Endothelial cell of umbilical vein (primary cell): ENCODE measurements at regions not wholly inside any gene's neighbourhood (a gene's known extent, or its start where the extent isn't known, plus 50 kb on each side); places are given as distances from the start of the nearest gene placed in this dataset.

ENCODE experiments used
- BruUV-seq: library from RNA; stranded (reverse); fragments of 400-500 nt; replicated peaks from 2 replicates; lab custom pipeline; 2021; lab: Mats Ljungman, UMichigan
- CTCF ChIA-PET: fragments of 300-600, 350-600 bp; sonication (Branson Sonifier 250); formaldehyde crosslinking; loops from one replicate; lab custom pipeline; 2021; ENCODE audit warnings: antibody characterized with exemption, inconsistent platforms; lab: Charles Lee
- POLR2A ChIA-PET: fragments of 300-600, 350-600 bp; sonication (Branson Sonifier 250); formaldehyde crosslinking; loops from one replicate; lab custom pipeline; 2021; ENCODE audit warnings: antibody characterized with exemption, inconsistent platforms; lab: Charles Lee
- DNase-seq: peaks from one replicate; pipeline ENCODE4 v3.0.0-alpha.2; 2011; ENCODE audit warnings: low read depth, low spot score
- FAIRE-seq: peaks from 2 replicates; lab custom pipeline; 2011; peaks lifted over from hg19 to GRCh38; lab: Jason Lieb, UNC
- H2AFZ ChIP-seq: 2 replicates; pipeline ENCODE4 v1.6.0; 2012; ENCODE audit warnings: low read depth, low read length, control low read depth, inconsistent platforms
- H3K27ac ChIP-seq: 2 replicates; pipeline ENCODE4 v1.5.1; 2011; ENCODE audit warnings: low read depth, mild to moderate bottlenecking, control low read depth, low read length, moderate library complexity; ENCODE audit not compliant: insufficient read depth
- H3K27me3 ChIP-seq, 2 experiments: 2 replicates each; pipeline versions ENCODE4 v1.6.0 to v1.6.1; 2011; ENCODE audit warnings: low read length in 2 of 2, mixed read lengths in 1 of 2; ENCODE audit not compliant: control insufficient read depth in 2 of 2, insufficient read depth in 2 of 2
- H3K36me3 ChIP-seq, 2 experiments: 2 replicates in 1 of 2; 3 replicates in 1 of 2; pipeline ENCODE4 v1.5.1; 2011; ENCODE audit warnings: low read length in 2 of 2, mild to moderate bottlenecking in 1 of 2, moderate library complexity in 1 of 2; ENCODE audit not compliant: control insufficient read depth in 2 of 2, insufficient read depth in 2 of 2; ENCODE audit errors: extremely low read depth in 1 of 2
- H3K4me1 ChIP-seq: 3 replicates; pipeline ENCODE4 v1.5.1; 2011; ENCODE audit warnings: mild to moderate bottlenecking, low read length; ENCODE audit not compliant: control insufficient read depth, insufficient read depth; ENCODE audit errors: extremely low read depth
- H3K4me2 ChIP-seq: 2 replicates; pipeline ENCODE4 v1.6.1; 2011; ENCODE audit warnings: low read length, control low read depth, mixed read lengths; ENCODE audit not compliant: insufficient read depth
- H3K4me3 ChIP-seq, 3 experiments: fragments of 200-600 bp in 1 of 3; sonication (generic), shearing (Covaris generic) in 1 of 3; replicated peaks in 1 of 3; 2 replicates each; pipeline ENCODE4 v1.5.1; 2011 to 2016; ENCODE audit warnings: control low read depth in 3 of 3, low read length in 3 of 3, mild to moderate bottlenecking in 2 of 3, inconsistent platforms in 1 of 3, low read depth in 1 of 3, moderate library complexity in 1 of 3; ENCODE audit not compliant: insufficient read depth in 1 of 3
- H3K79me2 ChIP-seq: 2 replicates; pipeline ENCODE4 v1.6.0; 2012; ENCODE audit warnings: low read length, inconsistent platforms; ENCODE audit not compliant: control insufficient read depth, insufficient read depth
- H3K9ac ChIP-seq: replicated peaks from 2 replicates; pipeline ENCODE3; 2011; ENCODE audit warnings: low read length, control low read depth; ENCODE audit not compliant: insufficient read depth; ENCODE audit errors: extremely low read depth
- H3K9me1 ChIP-seq: replicated peaks from 3 replicates; pipeline ENCODE4 v1.6.0; 2011; ENCODE audit warnings: mild to moderate bottlenecking, low read length; ENCODE audit not compliant: control insufficient read depth, insufficient read depth; ENCODE audit errors: extremely low read depth
- H3K9me3 ChIP-seq: replicated peaks from 2 replicates; pipeline ENCODE4 v1.5.1; 2012; ENCODE audit warnings: low read length, inconsistent platforms; ENCODE audit not compliant: control insufficient read depth, insufficient read depth
- H4K20me1 ChIP-seq: replicated peaks from 2 replicates; pipeline ENCODE3; 2011; ENCODE audit warnings: mild to moderate bottlenecking, low read length; ENCODE audit not compliant: control insufficient read depth, insufficient read depth; ENCODE audit errors: extremely low read depth
- CTCF ChIP-seq, 2 donors: IDR thresholded peaks; 1 replicate in 1 of 2; 2 replicates in 1 of 2; pipeline ENCODE4 v1.5.1; 2011; ENCODE audit warnings: low read length in 2 of 2, mild to moderate bottlenecking in 2 of 2, moderate library complexity in 2 of 2, control low read depth in 1 of 2, inconsistent platforms in 1 of 2, low read depth in 1 of 2; ENCODE audit not compliant: insufficient read depth in 1 of 2; ENCODE audit errors: extremely low read depth in 1 of 2
- EZH2 ChIP-seq: IDR thresholded peaks from 2 replicates; pipeline ENCODE4 v1.6.1; 2012; ENCODE audit warnings: borderline replicate concordance, low read depth, mild to moderate bottlenecking, moderate library complexity, low read length, inconsistent platforms; ENCODE audit not compliant: severe bottlenecking
- FOS ChIP-seq: IDR thresholded peaks from 2 replicates; pipeline ENCODE4 v1.6.1; 2011; ENCODE audit warnings: mild to moderate bottlenecking, low read length, moderate library complexity, borderline replicate concordance; ENCODE audit not compliant: insufficient read depth
- GATA2 ChIP-seq: IDR thresholded peaks from 2 replicates; pipeline ENCODE4 v1.7.0; 2011; ENCODE audit warnings: low read depth, mild to moderate bottlenecking, moderate library complexity, mixed read lengths, low read length; ENCODE audit not compliant: insufficient read length, insufficient read depth
- JUN ChIP-seq: IDR thresholded peaks from 2 replicates; pipeline ENCODE4 v1.6.1; 2011; ENCODE audit warnings: borderline replicate concordance, low read depth; ENCODE audit not compliant: insufficient read length, insufficient read depth
- MAX ChIP-seq: IDR thresholded peaks from 2 replicates; pipeline ENCODE4 v1.6.1; 2011; ENCODE audit not compliant: insufficient read depth, insufficient read length
- MYC ChIP-seq: IDR thresholded peaks from one replicate; pipeline ENCODE4 v1.6.1; 2011; ENCODE audit warnings: mild to moderate bottlenecking, low read depth, low read length
- POLR2A ChIP-seq: IDR thresholded peaks from 2 replicates; pipeline ENCODE4 v1.6.1; 2012; ENCODE audit warnings: low read depth, mild to moderate bottlenecking, control low read depth, low read length
- POLR2AphosphoS5 ChIP-seq: IDR thresholded peaks from 2 replicates; pipeline ENCODE4 v1.6.1; 2012; ENCODE audit warnings: low read depth, mild to moderate bottlenecking, control low read depth, low read length, moderate library complexity; ENCODE audit not compliant: insufficient read depth
- dilution Hi-C: fragments of 300-500 bp; cut with MboI; formaldehyde crosslinking; loops from one replicate; pipeline ENCODE4 v1.15.0; 2019; ENCODE audit warnings: low sequenced_read_pairs; ENCODE audit not compliant: extremely low pct_ligation_motif_present
- intact Hi-C: fragments of 100-400 bp; cut with micrococcal nuclease; formaldehyde crosslinking; loops from one replicate; pipeline ENCODE4 v1.10.0; 2022

GRCh38 chrX:122517786-122518185 is 666.3 kb upstream of the GRIA3 start:
- Histone ChIP-seq H4K20me1 (no peaks in the 10 kb centered on the region), H3K4me3 (no peak overlapping the region), H3K36me3 (no peaks in the 10 kb centered on the region), H2AFZ (no peak overlapping the region), H3K79me2 (no peaks in the 10 kb centered on the region), H3K4me1 (no peaks in the 10 kb centered on the region), H3K9ac (no peak overlapping the region), H3K27ac (no peak overlapping the region), H3K9me1 (no peaks in the 10 kb centered on the region), H3K9me3 (no peaks in the 10 kb centered on the region), H3K27me3 (no peaks in the 10 kb centered on the region), H3K4me2 (no peak overlapping the region)
- dilution Hi-C loops: no loop called here
- no peak for DNase-seq
- BruUV-seq: no TSS peak
- ChIA-PET POLR2A (no interaction called here), CTCF (no interaction called here)
- intact Hi-C loops: no loop called here
- no peak for FAIRE-seq
- TF ChIP-seq POLR2AphosphoS5 (no peak), FOS (no peak), POLR2A (no peak), MYC (no peak), EZH2 (no peak), CTCF (IDR thresholded peaks at IDR 0.05; ENCODE audit: extremely low read depth in 1 of 2, insufficient read depth in 1 of 2, low read depth in 1 of 2, low read length in 2 of 2) (no peak), MAX (no peak), GATA2 (no peak), JUN (no peak)
